ENCODE measurements at regions not wholly inside any gene's neighbourhood (a gene's known extent, or its start where the extent isn't known, plus 50 kb on each side); places are given as distances from the start of the nearest gene placed in this dataset.
"Not testable (repeated sequence)": the region's sequence is repeated elsewhere in the genome, so short reads cannot be mapped to it uniquely, and the experiment has no call there.

GRCh38 chr6:100210137-100211117 lies 216.4 kb upstream of the MCHR2 start:
- TF ChIP-seq CTCF (IDR thresholded peaks at IDR 0.05; ENCODE audit: borderline replicate concordance, control extremely low read depth, extremely low read depth, insufficient read depth, missing control alignments): no peak
- no peak for DNase-seq (ENCODE audit: low spot score)
- in situ Hi-C loops (cut with MboI; ENCODE audit: low sequenced_read_pairs, unreplicated experiment): no loop called here

GRCh38 chr6:100209323-100210136 lies 215.5 kb upstream of the MCHR2 start:
- in situ Hi-C loops (cut with MboI; ENCODE audit: low sequenced_read_pairs, unreplicated experiment): no loop called here
- no peak for DNase-seq (ENCODE audit: low spot score)
- TF ChIP-seq CTCF (IDR thresholded peaks at IDR 0.05; ENCODE audit: borderline replicate concordance, control extremely low read depth, extremely low read depth, insufficient read depth, missing control alignments): no peak

- in situ Hi-C loops (cut with MboI; ENCODE audit: low sequenced_read_pairs, unreplicated experiment): no loop called here
- no peak for DNase-seq (ENCODE audit: low spot score)
- no peak for TF ChIP-seq CTCF (IDR thresholded peaks at IDR 0.05; ENCODE audit: borderline replicate concordance, control extremely low read depth, extremely low read depth, insufficient read depth, missing control alignments)
These were observed 209.4 kb upstream of the MCHR2 start for GRCh38 chr6:100203400-100203799.

GRCh38 chr6:100202417-100203194 lies 208.6 kb upstream of the MCHR2 start:
- in situ Hi-C loops (cut with MboI; ENCODE audit: low sequenced_read_pairs, unreplicated experiment): no loop called here
- no peak for DNase-seq (ENCODE audit: low spot score)
- no peak for TF ChIP-seq CTCF (IDR thresholded peaks at IDR 0.05; ENCODE audit: borderline replicate concordance, control extremely low read depth, extremely low read depth, insufficient read depth, missing control alignments)

GRCh38 chr6:100196214-100196982 lies 202.4 kb upstream of the MCHR2 start:
- in situ Hi-C loops (cut with MboI; ENCODE audit: low sequenced_read_pairs, unreplicated experiment): not testable (repeated sequence)

GRCh38 chr6:100195244-100195643 lies 201.2 kb upstream of the MCHR2 start:
- in situ Hi-C loops (cut with MboI; ENCODE audit: low sequenced_read_pairs, unreplicated experiment): not testable (repeated sequence)

More at GRCh38 chr6:100196214-100196982, 202.4 kb upstream of the MCHR2 start:
- DNase-seq (ENCODE audit: low spot score): not testable (repeated sequence)

GRCh38 chr6:100194535-100194934 lies 200.5 kb upstream of the MCHR2 start:
- DNase-seq (ENCODE audit: low spot score): no peak
- in situ Hi-C loops (cut with MboI; ENCODE audit: low sequenced_read_pairs, unreplicated experiment): no loop called here
- TF ChIP-seq CTCF (IDR thresholded peaks at IDR 0.05; ENCODE audit: borderline replicate concordance, control extremely low read depth, extremely low read depth, insufficient read depth, missing control alignments): no peak

More at GRCh38 chr6:100195244-100195643, 201.2 kb upstream of the MCHR2 start:
- not testable (repeated sequence) for DNase-seq (ENCODE audit: low spot score)
